Fibroblast of the conjunctiva (primary cell): ENCODE measurements at regions not wholly inside any gene's neighbourhood (a gene's known extent, or its start where the extent isn't known, plus 50 kb on each side); places are given as distances from the start of the nearest gene placed in this dataset.
"Not testable (repeated sequence)": the region's sequence is repeated elsewhere in the genome, so short reads cannot be mapped to it uniquely, and the experiment has no call there.

Experiments used
- DNase-seq: peaks from one replicate; pipeline ENCODE4 v3.0.0-alpha.2; 2010; ENCODE audit warnings: low read depth

GRCh38 chr12:131274906-131275305, 321.2 kb downstream of the ADGRD1 start:
- no peak for DNase-seq

- DNase-seq, result no peak
Observed at GRCh38 chr12:131275824-131276223, 322.1 kb downstream of the ADGRD1 start.

GRCh38 chr12:131276501-131277185, 322.9 kb downstream of the ADGRD1 start:
- no peak for DNase-seq

- not testable (repeated sequence) for DNase-seq
Observed at GRCh38 chr12:131277186-131278091, 323.7 kb downstream of the ADGRD1 start.

- not testable (repeated sequence) for DNase-seq
Observed at GRCh38 chr12:131278451-131279115, 324.9 kb downstream of the ADGRD1 start.

- no peak for DNase-seq
Observed at GRCh38 chr12:131279281-131279921, 325.7 kb downstream of the ADGRD1 start.

GRCh38 chr12:131280426-131280825, 326.7 kb downstream of the ADGRD1 start:
- DNase-seq, result no peak

- no peak for DNase-seq
Observed at GRCh38 chr12:131281016-131281415, 327.3 kb downstream of the ADGRD1 start.

GRCh38 chr12:131282292-131283080, 328.8 kb downstream of the ADGRD1 start:
- no peak for DNase-seq

- DNase-seq, result no peak
Observed at GRCh38 chr12:131283191-131283861, 329.6 kb downstream of the ADGRD1 start.

- DNase-seq, result not testable (repeated sequence)
Observed at GRCh38 chr12:131283862-131284825, 330.4 kb downstream of the ADGRD1 start.

GRCh38 chr12:131284954-131285904, 331.5 kb downstream of the ADGRD1 start:
- not testable (repeated sequence) for DNase-seq

GRCh38 chr12:131285905-131286295, 332.2 kb downstream of the ADGRD1 start:
- DNase-seq, result not testable (repeated sequence)

GRCh38 chr12:131286301-131286700, 332.6 kb downstream of the ADGRD1 start:
- not testable (repeated sequence) for DNase-seq

GRCh38 chr12:131287015-131287937, 333.6 kb downstream of the ADGRD1 start:
- no peak for DNase-seq

- no peak for DNase-seq
Observed at GRCh38 chr12:131287938-131288764, 334.4 kb downstream of the ADGRD1 start.
